KMS-11 (cell line): ENCODE measurements at regions not wholly inside any gene's neighbourhood (a gene's known extent, or its start where the extent isn't known, plus 50 kb on each side); places are given as distances from the start of the nearest gene placed in this dataset.
A peak's percentile ranks its signal among the peaks of the same experiment; 100 is the strongest.

ENCODE experiments used
- H2AFZ ChIP-seq: fragments of 200-600 bp; sonication (generic); 2 replicates; pipeline ENCODE4 v1.6.1; 2016; ENCODE audit warnings: antibody characterized with exemption, mixed run types, low read depth
- H3K27ac ChIP-seq: fragments of 200-600 bp; sonication (generic); 2 replicates; pipeline ENCODE4 v1.6.1; 2016; ENCODE audit warnings: mild to moderate bottlenecking, mixed run types
- H3K27me3 ChIP-seq: fragments of 200-600 bp; sonication (generic); 2 replicates; pipeline ENCODE4 v1.6.1; 2017; ENCODE audit warnings: mild to moderate bottlenecking, low read depth, mixed run types, moderate library complexity; ENCODE audit not compliant: insufficient read depth
- H3K36me3 ChIP-seq: fragments of 200-600 bp; sonication (generic); 2 replicates; pipeline ENCODE4 v1.6.1; 2017; ENCODE audit warnings: mild to moderate bottlenecking, mixed run types; ENCODE audit not compliant: insufficient read depth
- H3K4me1 ChIP-seq: fragments of 200-600 bp; sonication (generic); 2 replicates; pipeline ENCODE4 v1.6.1; 2016; ENCODE audit warnings: mild to moderate bottlenecking, low read depth, mixed run types; ENCODE audit not compliant: poor library complexity, severe bottlenecking
- H3K4me2 ChIP-seq: fragments of 200-600 bp; sonication (generic); 2 replicates; pipeline ENCODE4 v1.7.0; 2016; ENCODE audit warnings: mild to moderate bottlenecking, mixed run types
- H3K4me3 ChIP-seq: fragments of 200-600 bp; sonication (generic); IDR thresholded peaks from 2 replicates; pipeline ENCODE4 v1.6.1; 2017; ENCODE audit warnings: low read depth, low read length, mixed read lengths; ENCODE audit not compliant: insufficient read depth
- H3K79me2 ChIP-seq: fragments of 200-600 bp; sonication (generic); 2 replicates; pipeline ENCODE4 v1.6.1; 2016; ENCODE audit warnings: low read depth, mixed run types; ENCODE audit not compliant: insufficient read depth
- H3K9ac ChIP-seq: fragments of 200-600 bp; sonication (generic); 2 replicates; pipeline ENCODE4 v1.6.1; 2016; ENCODE audit warnings: mild to moderate bottlenecking, mixed run types
- H4K20me1 ChIP-seq: fragments of 200-600 bp; sonication (generic); 2 replicates; pipeline ENCODE4 v1.6.1; 2016; ENCODE audit warnings: mild to moderate bottlenecking, mixed run types; ENCODE audit not compliant: insufficient read depth
- CTCF ChIP-seq: fragments of 200-600 bp; sonication (generic); conservative IDR thresholded peaks from 2 replicates; pipeline ENCODE4 v1.6.1; 2017; ENCODE audit warnings: low read depth, mild to moderate bottlenecking, antibody characterized with exemption, low read length, moderate library complexity, mixed read lengths

- Histone ChIP-seq H3K4me3 (no peak overlapping the region), H3K79me2 (no peaks in the 10 kb centered on the region), H3K9ac (no peak overlapping the region), H3K4me1 (no peaks in the 10 kb centered on the region), H3K36me3 (no peaks in the 10 kb centered on the region), H4K20me1 (no peaks in the 10 kb centered on the region), H3K4me2 (no peak overlapping the region), H3K27ac (no peak overlapping the region), H3K27me3 (no peaks in the 10 kb centered on the region), H2AFZ (no peak overlapping the region)
- TF ChIP-seq CTCF: no peak
Measured at GRCh38 chr12:24597580-24597979, 351.3 kb downstream of the BCAT1 start.

- no peak overlapping the region for H3K4me3 ChIP-seq
- H3K4me2 ChIP-seq: no peak overlapping the region
- H3K27me3 ChIP-seq: no peaks in the 10 kb centered on the region
- H3K9ac ChIP-seq: no peak overlapping the region
- H3K4me1 ChIP-seq: no peaks in the 10 kb centered on the region
- H4K20me1 ChIP-seq: no peaks in the 10 kb centered on the region
- no peaks in the 10 kb centered on the region for H3K36me3 ChIP-seq
- TF ChIP-seq CTCF: peak; percentile 70
- no peak overlapping the region for H2AFZ ChIP-seq
- H3K27ac ChIP-seq: no peak overlapping the region
- no peaks in the 10 kb centered on the region for H3K79me2 ChIP-seq
Measured at GRCh38 chr12:24596768-24597388, 352.0 kb downstream of the BCAT1 start.

- H3K4me3 ChIP-seq: no peak overlapping the region
- H3K9ac ChIP-seq: no peak overlapping the region
- no peak overlapping the region for H3K27ac ChIP-seq
- 0 out of 2 replicates have a peak, but pooled peaks have one; percentile 18 for TF ChIP-seq CTCF
- H3K27me3 ChIP-seq: no peaks in the 10 kb centered on the region
- H3K79me2 ChIP-seq: no peaks in the 10 kb centered on the region
- H3K36me3 ChIP-seq: no peaks in the 10 kb centered on the region
- H2AFZ ChIP-seq: no peak overlapping the region
- no peak overlapping the region for H3K4me2 ChIP-seq
- H3K4me1 ChIP-seq: no peaks in the 10 kb centered on the region
- no peaks in the 10 kb centered on the region for H4K20me1 ChIP-seq
Measured at GRCh38 chr12:24595652-24596235, 353.2 kb downstream of the BCAT1 start.

- Histone ChIP-seq H4K20me1 (no peaks in the 10 kb centered on the region), H3K36me3 (no peaks in the 10 kb centered on the region), H3K79me2 (no peaks in the 10 kb centered on the region), H3K4me2 (no peak overlapping the region), H3K9ac (no peak overlapping the region), H3K27ac (no peak overlapping the region), H3K4me3 (no peak overlapping the region), H3K4me1 (no peaks in the 10 kb centered on the region), H3K27me3 (no peaks in the 10 kb centered on the region), H2AFZ (no peak overlapping the region)
- TF ChIP-seq CTCF: no peak
Measured at GRCh38 chr12:24591715-24592440, 357.0 kb downstream of the BCAT1 start.
